KBM-7 (cell line): ENCODE measurements at regions not wholly inside any gene's neighbourhood (a gene's known extent, or its start where the extent isn't known, plus 50 kb on each side); places are given as distances from the start of the nearest gene placed in this dataset.
"Not testable (repeated sequence)": the region's sequence is repeated elsewhere in the genome, so short reads cannot be mapped to it uniquely, and the experiment has no call there.

ENCODE experiments used
- DNase-seq: peaks from one replicate; pipeline ENCODE4 v3.0.0-alpha.2; 2015
- in situ Hi-C: fragments of 300-500 bp; cut with MboI; formaldehyde crosslinking; loops from 2 replicates; pipeline ENCODE4 v1.14.3; 2020; ENCODE audit warnings: low sequenced_read_pairs, low pct_unique_long_range_greater_than_20kb, mixed read lengths

DNA sequence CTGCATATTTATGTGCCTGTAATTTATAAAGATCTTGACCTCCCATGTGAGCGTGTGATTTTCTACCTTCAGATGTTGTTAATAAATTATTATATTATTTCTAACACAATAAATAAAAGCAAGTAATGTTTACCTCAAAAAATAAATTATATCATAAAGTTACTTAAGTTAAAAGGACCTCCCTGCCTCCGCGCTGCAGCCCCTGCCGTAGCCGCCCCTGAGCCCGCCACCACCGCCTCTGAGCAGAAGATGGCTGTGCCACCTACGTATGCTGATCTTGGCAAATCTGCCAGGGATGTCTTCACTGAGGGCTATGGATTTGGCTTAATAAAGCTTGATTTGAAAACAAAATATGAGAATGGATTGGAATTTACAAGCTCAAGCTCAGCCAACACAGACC is 119.6 kb upstream of the BRWD3 start:
- in situ Hi-C loops: no loop called here
- DNase-seq: no peak

DNA sequence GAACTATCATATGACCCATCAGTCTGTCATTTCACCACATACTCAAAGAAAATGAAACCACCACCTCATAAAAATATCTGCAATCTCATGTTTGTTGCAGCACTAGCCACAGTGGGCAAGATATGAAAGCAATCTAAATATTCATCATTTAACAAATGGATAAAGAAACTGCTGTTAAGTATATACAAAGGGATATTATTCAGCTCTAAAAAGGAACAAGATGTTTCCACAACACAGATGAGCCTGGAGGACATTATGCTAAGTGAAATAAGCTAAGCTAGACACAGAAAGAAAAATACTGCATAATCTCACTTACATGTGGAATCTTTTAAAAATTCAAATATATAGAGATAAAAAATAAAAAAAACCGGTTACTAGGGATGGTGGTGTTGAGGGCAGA is 108.2 kb upstream of the BRWD3 start:
- DNase-seq: peak; percentile 1
- in situ Hi-C loops: no loop called here

DNA sequence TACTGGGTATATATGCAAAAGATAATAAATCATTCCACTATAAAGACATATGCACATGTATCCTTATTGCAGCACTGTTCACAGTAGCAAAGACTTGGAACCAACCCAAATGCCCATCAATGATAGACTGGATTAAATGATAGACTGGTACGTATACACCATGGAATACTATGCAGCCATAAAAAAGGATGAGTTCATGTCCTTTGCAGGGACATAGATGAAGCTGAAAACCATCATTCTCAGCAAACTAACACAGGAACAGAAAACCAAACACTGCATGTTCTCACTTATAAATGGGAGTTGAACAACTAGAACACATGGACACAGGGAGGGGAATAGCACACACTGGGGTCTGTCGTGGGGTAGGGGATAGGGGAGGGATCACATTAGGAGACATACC is 102.7 kb upstream of the BRWD3 start:
- in situ Hi-C loops, DNase-seq: not testable (repeated sequence)

DNA sequence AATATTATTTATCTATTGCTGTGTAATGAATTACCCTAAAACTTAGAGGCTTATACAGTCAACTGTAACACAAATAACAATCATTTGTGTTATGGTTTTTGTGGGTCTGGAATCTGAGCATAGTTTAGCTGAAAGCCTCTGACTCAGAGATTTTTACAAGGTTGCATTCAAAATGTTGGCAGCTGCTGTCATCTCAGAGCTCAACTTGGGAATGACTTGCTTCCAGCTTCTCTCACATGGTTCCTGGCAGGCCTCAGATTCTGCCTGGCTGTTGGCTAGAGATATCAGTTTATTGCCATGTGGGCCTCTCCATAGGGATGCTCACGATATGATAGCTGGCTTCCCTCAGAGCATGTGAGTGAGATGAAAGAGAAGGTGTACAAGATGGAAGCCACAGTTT is 70.2 kb upstream of the BRWD3 start:
- in situ Hi-C loops: no loop called here
- DNase-seq: no peak

DNA sequence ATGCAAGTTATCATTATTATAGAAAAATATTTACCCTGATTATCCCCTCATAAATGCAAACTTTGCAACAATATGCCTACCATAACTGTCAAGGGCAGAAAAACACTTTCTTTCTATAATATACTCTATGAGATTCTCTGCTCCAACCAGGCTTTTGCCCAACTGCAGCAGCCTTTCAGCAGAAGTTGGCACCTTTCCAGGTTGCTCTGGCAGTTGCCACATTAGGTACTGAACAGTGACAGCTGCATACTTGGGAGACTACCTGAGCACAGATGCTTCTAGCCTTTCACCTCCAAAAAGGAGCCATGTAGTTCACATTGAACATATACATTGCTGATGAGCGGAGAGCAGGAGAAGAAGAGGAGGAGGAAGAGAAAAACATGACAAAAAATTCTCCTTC is 69.5 kb upstream of the BRWD3 start:
- in situ Hi-C loops: no loop called here
- DNase-seq: peak; percentile 8

DNA sequence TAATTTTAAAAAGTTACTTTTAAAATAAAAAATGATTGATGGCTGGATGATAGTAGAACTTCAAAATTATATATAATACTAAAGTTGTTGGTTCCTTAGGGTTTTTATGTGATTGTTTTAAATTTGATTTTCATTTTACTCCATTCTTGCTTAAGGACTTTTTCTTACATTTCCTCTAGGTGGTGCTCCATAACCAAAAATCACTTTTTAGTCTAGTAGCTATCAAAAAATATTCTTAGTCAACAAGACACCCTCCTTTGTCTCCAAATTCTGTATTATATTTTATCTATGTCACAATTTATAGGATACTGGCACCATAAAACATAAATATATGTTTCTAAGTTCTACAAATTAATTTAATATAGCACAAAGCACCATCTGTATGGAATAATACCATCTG is 67.2 kb upstream of the BRWD3 start:
- peak; percentile 41 for DNase-seq
- in situ Hi-C loops: no loop called here
